NT2/D1 (cell line): ENCODE measurements at regions not wholly inside any gene's neighbourhood (a gene's known extent, or its start where the extent isn't known, plus 50 kb on each side); places are given as distances from the start of the nearest gene placed in this dataset.

Source experiments
- SUZ12 ChIP-seq: IDR thresholded peaks from 2 replicates; pipeline ENCODE4 v1.6.1; 2011; ENCODE audit not compliant: insufficient read length, insufficient read depth; ENCODE audit errors: extremely low read depth
- YY1 ChIP-seq: IDR thresholded peaks from 2 replicates; pipeline ENCODE4 v1.6.1; 2011; ENCODE audit not compliant: insufficient read length, insufficient read depth
- ZNF274 ChIP-seq: IDR thresholded peaks from 2 replicates; pipeline ENCODE4 v1.6.1; 2011; ENCODE audit warnings: mild to moderate bottlenecking, low read depth, low read length

- no peak for TF ChIP-seq ZNF274
- TF ChIP-seq YY1: no peak
- no peak for TF ChIP-seq SUZ12
Observed at GRCh38 chr5:164577742-164578141, 1072.3 kb downstream of the MAT2B start.
